ENCODE measurements at regions not wholly inside any gene's neighbourhood (a gene's known extent, or its start where the extent isn't known, plus 50 kb on each side); places are given as distances from the start of the nearest gene placed in this dataset.

GRCh38 chr2:43026426-43027096, 199.8 kb downstream of the ZFP36L2 start:
- peaks cover 9% of the 10 kb centered on the region for H3K27me3 Mint-ChIP-seq (ENCODE audit: low read depth, poor library complexity)
- H3K9me3 Mint-ChIP-seq, result peaks cover 15% of the 10 kb centered on the region
- no peak overlapping the region for H3K4me3 Mint-ChIP-seq
- peaks cover 9% of the 10 kb centered on the region for H3K36me3 Mint-ChIP-seq (ENCODE audit: low read depth)
- DNase-seq, result no peak
- no peak for TF ChIP-seq CTCF (IDR thresholded peaks at IDR 0.05)
- peaks cover 73% of the 10 kb centered on the region for H3K4me1 Mint-ChIP-seq
- H3K27ac Mint-ChIP-seq, result no peak overlapping the region

- Mint-ChIP-seq H3K9me3 (peaks cover 20% of the 10 kb centered on the region), H3K27ac (no peak overlapping the region), H3K4me3 (no peak overlapping the region), H3K4me1 (peaks cover 67% of the 10 kb centered on the region), H3K27me3 (ENCODE audit: low read depth, poor library complexity) (peaks cover 9% of the 10 kb centered on the region), H3K36me3 (ENCODE audit: low read depth) (peaks cover 9% of the 10 kb centered on the region)
- no peak for DNase-seq
- TF ChIP-seq CTCF (IDR thresholded peaks at IDR 0.05), result no peak
Measured at GRCh38 chr2:43025709-43026295, 200.6 kb downstream of the ZFP36L2 start.

DNA sequence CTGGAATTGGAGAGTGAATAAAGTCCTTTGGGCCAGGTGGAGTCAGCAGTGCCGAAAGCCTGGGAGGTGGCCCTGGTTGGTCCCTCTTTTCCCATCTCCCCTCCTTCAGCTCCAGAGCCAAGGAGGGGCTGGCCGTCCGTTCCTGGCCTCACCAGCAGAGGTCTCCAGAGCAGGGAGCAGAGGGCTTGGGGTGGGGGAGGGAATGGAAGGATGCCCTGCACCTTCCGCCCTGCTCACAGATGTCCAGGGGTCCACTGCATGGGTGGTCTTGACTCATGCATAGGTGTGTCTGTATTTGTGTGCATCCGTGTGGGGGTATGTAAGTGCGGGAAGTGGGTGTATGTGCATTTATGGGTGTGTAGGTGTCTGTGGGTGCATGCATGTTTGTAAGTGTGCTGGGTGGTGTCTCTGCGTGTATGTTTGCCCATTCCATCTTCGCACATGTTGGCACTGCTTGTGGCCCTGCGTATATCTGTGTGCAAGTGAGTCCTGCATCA, 201.8 kb downstream of the ZFP36L2 start:
- DNase-seq, result peak; percentile 80
- Mint-ChIP-seq H3K36me3 (ENCODE audit: low read depth) (peaks cover 15% of the 10 kb centered on the region), H3K27me3 (ENCODE audit: low read depth, poor library complexity) (peaks cover 12% of the 10 kb centered on the region), H3K9me3 (peaks cover 31% of the 10 kb centered on the region), H3K27ac (no peak overlapping the region), H3K4me3 (no peak overlapping the region), H3K4me1 (peaks cover 59% of the 10 kb centered on the region)
- TF ChIP-seq CTCF (IDR thresholded peaks at IDR 0.05), result peak; percentile 81

DNA sequence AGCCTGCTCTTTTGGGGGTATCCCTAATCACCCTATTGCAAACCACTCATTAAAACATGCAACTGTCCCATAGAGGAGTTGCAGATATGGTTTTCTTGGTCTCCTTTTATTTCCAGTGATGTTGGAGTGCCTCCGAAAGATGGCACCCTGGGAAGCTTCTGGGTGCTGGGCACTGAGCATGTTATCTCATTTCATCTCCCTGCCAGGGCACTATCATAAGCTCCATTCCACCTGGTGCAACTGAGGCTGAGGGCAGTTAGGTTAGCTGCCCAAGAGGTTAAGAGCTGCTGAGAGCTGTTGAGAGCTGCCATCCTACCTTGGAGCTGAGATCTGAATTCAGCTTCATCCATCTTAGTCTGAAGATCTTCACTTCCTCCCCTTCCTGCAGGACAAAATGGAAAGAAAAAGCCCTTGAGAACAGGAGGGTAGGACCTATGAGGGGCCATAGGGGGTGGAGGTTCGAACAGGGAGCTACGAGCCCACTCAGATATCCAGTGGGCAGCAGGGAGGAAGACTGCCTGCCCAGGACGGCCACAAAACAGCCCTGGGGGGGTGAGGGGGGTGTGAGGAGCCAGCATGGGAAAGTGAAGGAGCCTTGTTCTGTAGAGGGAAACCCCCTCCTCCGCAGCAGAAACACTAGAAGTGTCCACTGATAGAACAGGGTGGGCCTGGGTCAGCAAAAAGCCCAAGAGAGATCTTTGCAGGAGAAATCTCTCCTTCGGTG, 202.5 kb downstream of the ZFP36L2 start:
- Mint-ChIP-seq H3K27me3 (ENCODE audit: low read depth, poor library complexity) (peaks cover 12% of the 10 kb centered on the region), H3K9me3 (peaks cover 34% of the 10 kb centered on the region), H3K36me3 (ENCODE audit: low read depth) (peaks cover 15% of the 10 kb centered on the region), H3K4me1 (peaks cover 53% of the 10 kb centered on the region), H3K4me3 (no peak overlapping the region), H3K27ac (peak overlapping the region; percentile 31)
- no peak for DNase-seq
- no peak for TF ChIP-seq CTCF (IDR thresholded peaks at IDR 0.05)

- H3K4me3 Mint-ChIP-seq, result no peak overlapping the region
- H3K9me3 Mint-ChIP-seq, result peaks cover 34% of the 10 kb centered on the region
- no peak for DNase-seq
- TF ChIP-seq CTCF (IDR thresholded peaks at IDR 0.05), result no peak
- H3K36me3 Mint-ChIP-seq (ENCODE audit: low read depth), result peaks cover 15% of the 10 kb centered on the region
- no peak overlapping the region for H3K27ac Mint-ChIP-seq
- peaks cover 12% of the 10 kb centered on the region for H3K27me3 Mint-ChIP-seq (ENCODE audit: low read depth, poor library complexity)
- peaks cover 52% of the 10 kb centered on the region for H3K4me1 Mint-ChIP-seq
Measured at GRCh38 chr2:43022896-43023295, 203.5 kb downstream of the ZFP36L2 start.

All from nephron progenitor cell (in vitro differentiated cells).